Skin epidermis (tissue), 12 donors: ENCODE measurements at regions not wholly inside any gene's neighbourhood (a gene's known extent, or its start where the extent isn't known, plus 50 kb on each side); places are given as distances from the start of the nearest gene placed in this dataset.

Source experiments
- H3K27ac ChIP-seq, 21 experiments: fragments of 200-600 bp; sonication (generic) in 11 of 21; one replicate each; pipeline ENCODE4 v1.5.0; 2020; ENCODE audit warnings: mild to moderate bottlenecking in 3 of 21, inconsistent platforms in 2 of 21, moderate library complexity in 2 of 21
- H3K4me3 ChIP-seq, 7 experiments: fragments of 200-600 bp; sonication (generic) in 2 of 7; one replicate each; pipeline ENCODE4 v1.5.0; 2020; ENCODE audit warnings: inconsistent platforms in 2 of 7, mild to moderate bottlenecking in 2 of 7, moderate library complexity in 1 of 7

- H3K27ac ChIP-seq, result no peak overlapping the region
- H3K4me3 ChIP-seq, result no peak overlapping the region
Observed at GRCh38 chr4:33296876-33297455, 2576.8 kb downstream of the PCDH7 start.

DNA sequence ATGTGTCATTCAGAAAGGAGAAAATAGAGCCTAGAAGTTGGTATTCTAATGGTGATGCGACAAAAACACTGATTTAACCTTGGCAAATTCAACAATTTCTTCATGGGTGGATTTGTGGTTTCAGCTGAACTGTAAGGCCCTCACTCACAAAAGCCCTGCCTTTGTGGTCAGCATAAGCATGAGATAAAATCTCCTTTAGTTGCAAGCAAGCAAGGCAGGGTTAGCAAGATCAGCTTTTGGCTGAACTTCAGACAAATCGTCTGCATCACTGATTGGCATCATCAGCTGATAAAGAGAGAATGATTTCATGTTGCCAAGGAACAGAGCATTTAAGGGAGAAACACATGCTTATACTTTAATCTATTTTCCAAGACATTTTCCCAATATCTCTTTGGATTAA is 2582.2 kb downstream of the PCDH7 start:
- Histone ChIP-seq H3K27ac (no peak overlapping the region), H3K4me3 (no peak overlapping the region)

DNA sequence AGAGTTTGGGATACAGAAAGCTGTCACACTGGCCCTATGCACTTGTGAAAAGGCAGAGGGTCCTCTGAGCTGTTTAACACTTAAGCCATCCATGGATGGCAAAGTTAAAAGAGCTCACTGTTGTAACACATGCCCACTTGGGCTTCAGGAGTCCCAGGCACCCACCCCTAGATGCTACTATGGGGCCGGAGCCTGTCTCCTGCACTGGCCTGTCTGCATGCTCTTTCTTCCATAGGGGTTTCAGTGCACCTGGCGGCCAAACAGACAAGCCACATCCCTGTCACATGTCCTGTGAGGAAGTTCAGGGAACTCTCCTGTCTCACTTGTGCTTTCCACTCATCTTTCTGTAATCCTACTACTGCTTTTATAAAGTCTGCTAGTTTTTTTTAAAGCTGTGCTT is 2586.0 kb downstream of the PCDH7 start:
- Histone ChIP-seq H3K4me3 (no peak overlapping the region), H3K27ac (no peak overlapping the region)

- no peak overlapping the region for H3K4me3 ChIP-seq
Observed at GRCh38 chr4:33316033-33316432, 2595.9 kb downstream of the PCDH7 start.

DNA sequence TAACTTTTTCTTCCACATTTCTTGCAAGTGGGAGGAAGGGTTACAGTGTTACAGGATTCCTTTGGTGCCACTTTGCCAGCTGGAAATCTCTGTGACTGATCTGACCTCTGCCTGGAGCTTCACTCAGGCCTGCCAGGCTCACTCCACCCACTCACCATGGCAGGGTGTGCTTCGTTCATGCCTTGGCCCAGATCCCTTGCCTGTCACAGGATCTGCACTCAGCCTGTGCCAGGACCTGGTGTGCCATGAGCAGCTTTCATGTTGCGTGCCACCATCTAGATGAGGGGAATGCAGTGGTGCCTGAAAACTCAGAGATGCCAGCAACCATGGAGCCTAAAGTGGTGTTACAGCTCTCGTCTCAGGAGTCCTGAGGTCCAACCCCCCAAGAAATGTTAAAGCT is 2596.4 kb downstream of the PCDH7 start:
- Histone ChIP-seq H3K27ac (no peak overlapping the region), H3K4me3 (no peak overlapping the region)

More at GRCh38 chr4:33316033-33316432, 2595.9 kb downstream of the PCDH7 start:
- no peak overlapping the region for H3K27ac ChIP-seq

- no peak overlapping the region for H3K27ac ChIP-seq
- no peak overlapping the region for H3K4me3 ChIP-seq
Observed at GRCh38 chr4:33323393-33323792, 2603.2 kb downstream of the PCDH7 start.

DNA sequence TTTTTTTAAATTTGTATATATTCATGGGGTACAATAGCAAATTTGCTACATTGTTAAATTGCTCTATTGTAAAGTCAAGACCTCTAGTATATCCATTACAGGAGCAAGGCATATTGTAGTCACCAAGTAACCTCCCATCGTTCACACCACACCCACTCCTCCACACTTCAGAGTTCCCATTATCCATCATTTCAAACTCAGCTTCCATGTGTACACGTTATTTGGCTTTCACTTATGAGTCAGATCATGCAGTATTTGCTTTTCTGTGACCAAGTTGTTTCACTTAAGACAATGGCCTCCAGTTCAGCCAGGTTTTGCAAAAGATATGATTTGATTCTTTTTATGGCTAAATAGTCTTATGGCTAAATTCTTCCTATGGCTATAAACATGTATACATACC is 2614.2 kb downstream of the PCDH7 start:
- Histone ChIP-seq H3K27ac (no peak overlapping the region), H3K4me3 (no peak overlapping the region)

- H3K4me3 ChIP-seq, result no peak overlapping the region
- H3K27ac ChIP-seq, result no peak overlapping the region
Observed at GRCh38 chr4:33339762-33340161, 2619.6 kb downstream of the PCDH7 start.

DNA sequence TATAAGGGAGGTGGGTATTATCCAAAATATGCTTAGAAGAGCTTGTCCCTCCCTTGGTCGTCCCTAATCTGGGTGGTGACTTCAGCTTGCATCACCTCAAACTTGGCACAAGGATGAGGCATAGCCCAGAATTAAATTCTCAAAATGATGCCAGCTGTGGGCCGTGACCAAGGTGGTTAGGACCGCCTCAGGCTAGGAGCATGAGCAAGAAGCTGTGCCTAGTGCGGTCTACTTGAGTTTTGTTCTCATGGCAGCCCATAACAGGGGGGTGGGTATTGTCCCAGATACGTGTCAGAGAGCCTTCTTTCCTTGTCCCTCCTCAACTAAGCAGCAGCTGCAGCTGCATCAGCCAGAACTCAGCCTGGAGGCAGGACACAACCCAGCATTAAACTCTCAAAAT is 2620.0 kb downstream of the PCDH7 start:
- Histone ChIP-seq H3K4me3 (no peak overlapping the region), H3K27ac (no peak overlapping the region)

DNA sequence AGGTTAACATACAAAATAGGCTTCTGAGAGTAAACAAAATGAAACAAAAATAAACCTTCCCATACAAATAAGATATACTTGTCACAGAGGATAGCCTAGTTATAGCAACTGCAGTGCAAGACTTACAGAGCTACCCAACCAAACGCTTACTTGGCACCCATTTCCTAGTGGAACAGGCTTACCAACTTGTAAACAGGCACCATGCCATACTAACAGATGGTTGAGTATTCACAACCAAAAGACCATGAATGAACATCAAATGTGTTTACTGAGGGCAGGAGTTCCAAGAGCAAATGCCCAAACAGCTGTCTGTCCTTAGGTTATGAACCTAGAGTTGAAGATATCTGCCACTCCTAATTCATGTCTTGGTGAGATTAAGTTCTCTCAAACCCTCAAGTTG is 2629.2 kb downstream of the PCDH7 start:
- no peak overlapping the region for H3K27ac ChIP-seq
- no peak overlapping the region for H3K4me3 ChIP-seq

GRCh38 chr4:33357121-33357520 is 2637.0 kb downstream of the PCDH7 start:
- no peak overlapping the region for H3K27ac ChIP-seq
- H3K4me3 ChIP-seq, result no peak overlapping the region

DNA sequence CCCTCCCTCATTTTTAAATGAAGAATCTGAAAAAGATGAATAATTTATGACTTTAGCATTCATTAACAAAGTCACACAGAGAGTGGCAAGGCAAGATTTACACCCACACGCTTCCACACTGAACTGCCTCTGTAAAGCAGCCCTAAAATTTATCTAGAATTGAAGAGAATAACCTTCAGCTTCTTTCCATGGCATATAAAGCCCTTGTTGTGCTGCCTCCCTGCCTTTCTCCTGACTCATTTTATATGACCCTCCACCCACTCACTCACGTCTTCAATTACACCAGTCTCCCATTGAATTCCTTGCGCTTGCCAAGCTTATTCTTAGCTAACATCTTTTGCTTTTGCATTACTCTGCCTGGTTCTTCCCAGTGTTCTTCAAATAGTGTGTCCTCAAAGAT is 2649.3 kb downstream of the PCDH7 start:
- Histone ChIP-seq H3K27ac (no peak overlapping the region), H3K4me3 (no peak overlapping the region)

- Histone ChIP-seq H3K27ac (no peak overlapping the region), H3K4me3 (no peak overlapping the region)
Observed at GRCh38 chr4:33381816-33382215, 2661.6 kb downstream of the PCDH7 start.

DNA sequence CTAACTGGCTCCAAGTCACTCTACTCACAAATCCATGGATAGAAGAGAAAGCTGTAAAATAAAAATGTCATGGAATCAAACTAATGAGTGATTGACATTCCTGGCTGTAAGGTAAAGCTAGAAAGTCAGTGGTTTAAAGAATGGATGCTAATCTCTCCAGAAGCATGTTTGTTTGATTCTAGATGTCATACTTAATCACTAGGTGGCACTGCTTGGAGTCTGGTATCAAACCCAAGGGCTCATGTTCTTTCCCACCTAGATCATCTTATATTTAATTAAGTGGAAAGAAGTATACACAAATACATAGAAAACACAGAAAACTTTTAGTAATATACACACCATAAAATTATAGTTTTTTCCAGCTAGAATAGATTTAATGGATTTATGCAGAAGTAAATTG is 2666.6 kb downstream of the PCDH7 start:
- H3K4me3 ChIP-seq, result no peak overlapping the region
- no peak overlapping the region for H3K27ac ChIP-seq

GRCh38 chr4:33390976-33391375 is 2670.8 kb downstream of the PCDH7 start:
- H3K4me3 ChIP-seq, result no peak overlapping the region
- H3K27ac ChIP-seq, result no peak overlapping the region

DNA sequence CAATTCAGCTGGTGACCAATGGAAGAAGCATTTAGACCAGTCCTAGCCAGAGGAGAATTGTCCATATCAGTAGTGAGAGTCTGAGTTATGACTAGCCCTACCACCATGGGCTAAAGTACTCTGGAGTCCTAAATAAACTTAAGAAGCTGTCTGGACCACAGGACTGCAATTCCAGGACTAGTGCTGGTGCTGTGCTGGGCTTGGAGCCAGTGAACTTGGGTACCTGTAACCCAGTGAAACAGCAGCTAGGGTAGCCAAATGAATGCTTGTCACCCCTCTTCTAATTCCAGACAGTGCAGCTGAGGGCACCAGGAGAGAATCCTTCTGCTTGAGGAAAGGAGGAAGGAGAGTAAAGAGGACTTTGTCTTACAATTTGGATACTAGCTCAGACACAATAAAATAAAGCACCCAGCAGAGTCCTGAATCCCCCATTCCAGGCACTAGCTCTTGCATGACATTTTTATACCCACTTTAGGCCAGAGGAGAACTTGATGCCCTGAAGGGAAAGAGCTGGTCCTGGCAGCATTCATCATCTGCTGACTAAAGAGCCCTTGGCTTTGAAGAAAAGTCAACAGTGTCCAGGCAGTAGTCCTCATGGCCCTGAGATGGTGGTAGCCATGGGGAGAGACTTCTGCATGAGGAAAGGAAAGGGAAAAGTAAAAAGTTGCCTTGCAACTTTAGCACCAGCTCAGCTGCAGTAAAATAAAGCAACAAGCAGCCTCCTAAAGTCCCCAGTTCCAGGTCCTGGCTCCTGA is 2675.7 kb downstream of the PCDH7 start:
- no peak overlapping the region for H3K4me3 ChIP-seq
- no peak overlapping the region for H3K27ac ChIP-seq

- Histone ChIP-seq H3K4me3 (no peak overlapping the region), H3K27ac (no peak overlapping the region)
Observed at GRCh38 chr4:33400504-33400903, 2680.3 kb downstream of the PCDH7 start.

DNA sequence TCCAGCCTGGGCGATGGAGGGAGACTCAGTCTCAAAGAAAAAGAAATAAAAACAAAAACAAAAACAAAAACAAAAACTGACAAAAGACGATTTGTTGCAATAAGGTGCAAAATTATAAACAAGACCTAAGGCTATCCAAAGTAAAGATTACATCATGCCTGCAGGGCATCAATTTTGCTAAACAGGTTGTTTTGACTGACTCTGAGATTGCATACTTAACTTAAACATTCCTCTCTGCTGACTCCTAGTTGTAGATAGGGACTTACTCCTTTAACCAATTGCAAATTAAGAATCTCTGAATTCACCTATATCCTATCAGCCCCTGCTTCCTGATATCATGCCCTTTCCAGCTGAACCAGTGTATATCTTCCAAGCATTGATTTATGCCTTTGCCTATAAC is 2687.3 kb downstream of the PCDH7 start:
- H3K4me3 ChIP-seq, result no peak overlapping the region
- no peak overlapping the region for H3K27ac ChIP-seq

DNA sequence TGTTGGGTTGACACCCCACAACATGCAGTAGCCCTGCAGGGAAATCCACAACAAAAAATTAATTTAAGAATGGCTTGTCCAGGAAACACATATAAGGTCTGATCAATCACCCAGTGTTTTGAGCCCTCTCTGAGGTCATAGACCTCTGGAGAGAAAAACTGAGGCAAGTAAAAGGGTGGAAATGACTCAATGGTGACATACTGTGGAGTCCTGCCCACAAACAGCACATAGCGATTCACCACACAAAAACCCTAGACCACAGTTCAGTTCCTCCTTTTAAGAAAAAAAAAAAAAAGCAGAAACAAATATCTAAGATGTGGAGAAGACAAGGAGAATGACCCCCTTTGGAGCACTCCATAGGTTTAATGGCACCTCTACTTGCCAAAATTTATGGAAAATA is 2691.0 kb downstream of the PCDH7 start:
- H3K27ac ChIP-seq, result no peak overlapping the region
- H3K4me3 ChIP-seq, result no peak overlapping the region

DNA sequence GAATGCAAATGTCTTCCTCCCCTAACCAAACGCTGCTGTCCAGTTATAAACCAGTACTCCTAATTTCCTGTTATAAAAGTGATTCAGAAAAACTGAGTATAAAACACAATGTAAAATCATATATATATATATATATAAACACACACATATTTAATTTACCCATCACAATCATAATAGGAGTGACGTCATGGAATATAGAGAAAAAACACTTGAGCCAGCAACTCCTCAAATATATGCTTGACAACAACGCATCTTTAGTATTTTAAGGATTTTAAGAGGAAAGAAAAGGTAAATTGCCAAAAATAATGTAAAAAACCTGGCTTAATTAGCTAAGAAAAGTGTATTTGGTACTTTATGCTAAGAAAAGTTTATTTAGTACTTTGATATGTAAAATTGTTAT is 2701.7 kb downstream of the PCDH7 start:
- H3K4me3 ChIP-seq, result no peak overlapping the region
- H3K27ac ChIP-seq, result no peak overlapping the region

DNA sequence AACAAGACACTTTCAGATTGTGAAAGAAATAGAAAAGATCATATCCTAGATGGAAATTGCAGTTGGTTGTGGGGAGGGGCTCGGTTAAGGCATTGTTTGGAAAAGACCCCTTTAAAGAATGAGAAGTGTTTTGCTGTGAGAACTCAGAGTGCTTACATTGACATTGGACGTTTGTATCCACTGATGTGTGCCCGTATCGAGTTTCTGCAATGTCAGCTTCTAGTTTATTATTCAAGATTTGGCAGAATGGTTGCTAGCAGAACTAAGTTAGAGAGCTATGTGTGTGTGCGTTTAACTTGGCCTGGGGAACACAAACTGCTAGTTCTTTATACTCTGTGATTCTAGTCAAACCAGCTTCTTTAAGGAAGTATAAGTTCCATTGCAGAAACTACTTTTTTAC is 2702.5 kb downstream of the PCDH7 start:
- Histone ChIP-seq H3K27ac (no peak overlapping the region), H3K4me3 (no peak overlapping the region)

GRCh38 chr4:33425936-33426335 is 2705.8 kb downstream of the PCDH7 start:
- no peak overlapping the region for H3K4me3 ChIP-seq
- H3K27ac ChIP-seq, result no peak overlapping the region
